ENCODE measurements at regions not wholly inside any gene's neighbourhood (a gene's known extent, or its start where the extent isn't known, plus 50 kb on each side); places are given as distances from the start of the nearest gene placed in this dataset.
A peak's percentile ranks its signal among the peaks of the same experiment; 100 is the strongest.

- no peaks in the 10 kb centered on the region for H3K9me3 ChIP-seq
- WGBS, 2 donors (ENCODE audit: low coverage in 1 of 2), result 60 to 71% methylated on average over 1 of the region's 1 CpG
- H3K4me3 ChIP-seq, result no peak overlapping the region
- H3K36me3 ChIP-seq, result no peaks in the 10 kb centered on the region
- no peaks in the 10 kb centered on the region for H3K27me3 ChIP-seq
- H3K4me1 ChIP-seq, result no peaks in the 10 kb centered on the region
- no peak overlapping the region for H3K27ac ChIP-seq
- no peak for ATAC-seq
- no peak for TF ChIP-seq POLR2A (IDR thresholded peaks at IDR 0.05)
- TF ChIP-seq CTCF (IDR thresholded peaks at IDR 0.05), result no peak
- TF ChIP-seq POLR2AphosphoS5 (IDR thresholded peaks at IDR 0.05), result no peak
- TF ChIP-seq EP300 (IDR thresholded peaks at IDR 0.05), result no peak
Measured at GRCh38 chr4:129233691-129234090, 137.7 kb downstream of the C4orf33 start.

GRCh38 chr4:129236351-129236750 is 140.4 kb downstream of the C4orf33 start:
- ATAC-seq, result no peak
- Histone ChIP-seq H3K27me3 (no peaks in the 10 kb centered on the region), H3K27ac (no peak overlapping the region), H3K4me3 (no peak overlapping the region), H3K4me1 (peaks cover 0 to 7% (median 0%) of the 10 kb centered on the region in 3 donors), H3K36me3 (no peaks in the 10 kb centered on the region), H3K9me3 (no peaks in the 10 kb centered on the region)
- 93 to 95% methylated on average over 3 of the region's 3 CpGs for WGBS, 2 donors (ENCODE audit: low coverage in 1 of 2)
- no peak for TF ChIP-seq CTCF (IDR thresholded peaks at IDR 0.05)
- TF ChIP-seq POLR2A (IDR thresholded peaks at IDR 0.05), result no peak
- no peak for TF ChIP-seq POLR2AphosphoS5 (IDR thresholded peaks at IDR 0.05)
- no peak for TF ChIP-seq EP300 (IDR thresholded peaks at IDR 0.05)

DNA sequence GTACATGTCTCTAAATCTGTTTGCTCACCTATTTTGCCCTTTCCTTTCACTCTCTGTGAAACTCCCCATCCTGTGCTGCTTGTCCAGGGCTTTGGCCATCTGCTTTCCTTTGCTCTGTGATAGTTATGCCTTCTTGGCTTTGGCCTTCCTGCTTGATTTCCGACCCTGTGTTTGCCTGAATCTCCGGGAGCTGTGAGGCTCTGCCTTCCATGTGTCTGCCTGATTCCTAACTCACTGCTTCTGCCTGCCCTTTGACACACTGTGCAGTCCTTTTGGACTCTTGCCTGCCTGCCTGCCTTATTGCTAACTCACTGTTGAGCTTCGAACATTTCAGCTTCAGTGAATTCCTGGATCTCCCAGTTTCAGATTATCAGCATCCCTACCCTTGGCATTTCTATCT is 143.1 kb downstream of the C4orf33 start:
- Histone ChIP-seq H3K27me3 (no peaks in the 10 kb centered on the region), H3K4me3 (no peak overlapping the region), H3K4me1 (peaks cover 0 to 7% (median 0%) of the 10 kb centered on the region in 3 donors), H3K27ac (no peak overlapping the region), H3K9me3 (no peaks in the 10 kb centered on the region), H3K36me3 (no peaks in the 10 kb centered on the region)
- WGBS, 2 donors (ENCODE audit: low coverage in 1 of 2), result 13 to 23% methylated on average over 2 to 3 of the region's 3 CpGs
- peak; percentile 19 for ATAC-seq
- no peak for TF ChIP-seq POLR2A (IDR thresholded peaks at IDR 0.05)
- no peak for TF ChIP-seq CTCF (IDR thresholded peaks at IDR 0.05)
- TF ChIP-seq POLR2AphosphoS5 (IDR thresholded peaks at IDR 0.05), result no peak
- TF ChIP-seq EP300 (IDR thresholded peaks at IDR 0.05), result no peak

- H3K27ac ChIP-seq, result no peak overlapping the region
- WGBS, 2 donors (ENCODE audit: low coverage in 1 of 2), result 8 to 40% methylated on average over 1 of the region's 1 CpG
- no peaks in the 10 kb centered on the region for H3K36me3 ChIP-seq
- H3K4me3 ChIP-seq, result no peak overlapping the region
- no peak for ATAC-seq
- peaks cover 0 to 7% (median 0%) of the 10 kb centered on the region in 3 donors for H3K4me1 ChIP-seq
- no peaks in the 10 kb centered on the region for H3K27me3 ChIP-seq
- TF ChIP-seq POLR2AphosphoS5 (IDR thresholded peaks at IDR 0.05) (no peak), POLR2A (IDR thresholded peaks at IDR 0.05) (no peak), CTCF (IDR thresholded peaks at IDR 0.05) (no peak), EP300 (IDR thresholded peaks at IDR 0.05) (no peak)
- H3K9me3 ChIP-seq, result no peaks in the 10 kb centered on the region
Measured at GRCh38 chr4:129240816-129241215, 144.9 kb downstream of the C4orf33 start.

GRCh38 chr4:129246145-129246544 is 150.2 kb downstream of the C4orf33 start:
- Histone ChIP-seq H3K9me3 (no peaks in the 10 kb centered on the region), H3K36me3 (no peaks in the 10 kb centered on the region), H3K4me3 (no peak overlapping the region), H3K4me1 (no peaks in the 10 kb centered on the region), H3K27ac (no peak overlapping the region), H3K27me3 (no peaks in the 10 kb centered on the region)
- no peak for ATAC-seq
- no peak for TF ChIP-seq EP300 (IDR thresholded peaks at IDR 0.05)
- TF ChIP-seq CTCF (IDR thresholded peaks at IDR 0.05), result no peak
- TF ChIP-seq POLR2AphosphoS5 (IDR thresholded peaks at IDR 0.05), result no peak
- TF ChIP-seq POLR2A (IDR thresholded peaks at IDR 0.05), result no peak
- WGBS, 2 donors (ENCODE audit: low coverage in 1 of 2), result 80 to 100% methylated on average over 2 to 4 of the region's 4 CpGs

All from gastroesophageal sphincter (tissue), 4 donors.